HEK293 (cell line): ENCODE measurements at regions not wholly inside any gene's neighbourhood (a gene's known extent, or its start where the extent isn't known, plus 50 kb on each side); places are given as distances from the start of the nearest gene placed in this dataset.

ENCODE experiments used
- CTCF ChIA-PET: fragments of 350-600 bp; formaldehyde crosslinking; extraction: SDS; loops from one replicate; lab custom pipeline; 2021; ENCODE audit warnings: antibody characterized with exemption; lab: Yijun Ruan, JAX
- POLR2A ChIA-PET: fragments of 300-600 bp; formaldehyde crosslinking; extraction: SDS; loops from one replicate; lab custom pipeline; 2020; ENCODE audit warnings: antibody characterized with exemption, inconsistent platforms; lab: Yijun Ruan, JAX
- H3K27ac ChIP-seq: fragments of 200-500 bp; sonication (Bioruptor generic); 2 replicates; pipeline ENCODE4 v1.5.1; 2014; ENCODE audit warnings: low read depth, low read length, control low read depth, inconsistent platforms; ENCODE audit errors: extremely low read depth
- H3K36me3 ChIP-seq, 2 experiments: fragments of 200-500 bp in 1 of 2; sonication (Bioruptor generic) in 1 of 2; 1 replicate in 1 of 2; 2 replicates in 1 of 2; pipeline ENCODE4 v1.5.1; 2014 to 2017; ENCODE audit warnings: inconsistent platforms in 2 of 2, low read length in 2 of 2; ENCODE audit not compliant: control insufficient read depth in 2 of 2, insufficient read depth in 1 of 2
- H3K4me1 ChIP-seq: fragments of 200-500 bp; sonication (Bioruptor generic); 2 replicates; pipeline ENCODE4 v1.5.1; 2014; ENCODE audit warnings: mild to moderate bottlenecking, low read length, inconsistent platforms; ENCODE audit not compliant: control insufficient read depth, insufficient read depth
- H3K4me3 ChIP-seq: 2 replicates; pipeline ENCODE4 v1.5.1; 2011; ENCODE audit warnings: low read depth, mild to moderate bottlenecking, control low read depth, low read length, moderate library complexity
- H3K9me3 ChIP-seq: fragments of 200-500 bp; sonication (Bioruptor generic); 2 replicates; pipeline ENCODE4 v1.5.1; 2014; ENCODE audit warnings: low read depth, low read length, inconsistent platforms; ENCODE audit not compliant: control insufficient read depth, insufficient read depth
- GFI1B ChIP-seq: fragments of 450-650 bp; formaldehyde crosslinking; IDR thresholded peaks from 2 replicates; pipeline ENCODE4 v1.5.1; 2016; ENCODE audit warnings: missing biosample characterization, missing genetic modification characterization
- KLF7 ChIP-seq: fragments of 450-650 bp; formaldehyde crosslinking; IDR thresholded peaks from 2 replicates; pipeline ENCODE4 v1.5.1; 2016; ENCODE audit warnings: missing biosample characterization, missing genetic modification characterization, borderline replicate concordance
- MEIS1 ChIP-seq: sonication (generic); formaldehyde crosslinking; IDR thresholded peaks from 2 replicates; pipeline ENCODE4 v1.8.1; 2022; ENCODE audit warnings: missing genetic modification reagents, mild to moderate bottlenecking, borderline replicate concordance
- OVOL3 ChIP-seq: fragments of 450-650 bp; formaldehyde crosslinking; IDR thresholded peaks from 2 replicates; pipeline ENCODE4 v1.5.1; 2016; ENCODE audit warnings: missing biosample characterization, missing genetic modification characterization
- SP7 ChIP-seq: fragments of 450-650 bp; formaldehyde crosslinking; IDR thresholded peaks from 2 replicates; pipeline ENCODE4 v1.5.1; 2016; ENCODE audit warnings: missing biosample characterization, missing genetic modification characterization
- ZFP3 ChIP-seq: fragments of 450-650 bp; formaldehyde crosslinking; IDR thresholded peaks from 2 replicates; pipeline ENCODE4 v1.5.1; 2016; ENCODE audit warnings: low read depth, missing biosample characterization, missing genetic modification characterization
- ZNF266 ChIP-seq: fragments of 450-650 bp; formaldehyde crosslinking; IDR thresholded peaks from 2 replicates; pipeline ENCODE4 v1.5.1; 2016; ENCODE audit warnings: missing biosample characterization, missing genetic modification characterization, low read depth
- ZNF366 ChIP-seq: fragments of 450-650 bp; formaldehyde crosslinking; conservative IDR thresholded peaks from 2 replicates; pipeline ENCODE4 v1.5.1; 2016; ENCODE audit warnings: missing biosample characterization, missing genetic modification characterization
- ZNF473 ChIP-seq: fragments of 450-650 bp; formaldehyde crosslinking; IDR thresholded peaks from 2 replicates; pipeline ENCODE4 v1.5.1; 2017; ENCODE audit warnings: missing biosample characterization, missing genetic modification characterization
- ZNF555 ChIP-seq: fragments of 450-650 bp; formaldehyde crosslinking; conservative IDR thresholded peaks from 2 replicates; pipeline ENCODE4 v1.5.1; 2017; ENCODE audit warnings: missing biosample characterization, mild to moderate bottlenecking, missing genetic modification characterization, inconsistent platforms
- ZNF645 ChIP-seq: fragments of 450-650 bp; formaldehyde crosslinking; IDR thresholded peaks from 2 replicates; pipeline ENCODE4; 2016; ENCODE audit warnings: missing biosample characterization, missing genetic modification characterization
- ZNF654 ChIP-seq: fragments of 450-650 bp; formaldehyde crosslinking; IDR thresholded peaks from 2 replicates; pipeline ENCODE4 v1.5.1; 2016; ENCODE audit warnings: low read depth, missing biosample characterization, missing genetic modification characterization
- ZSCAN16 ChIP-seq: fragments of 450-650 bp; formaldehyde crosslinking; IDR thresholded peaks from 2 replicates; pipeline ENCODE4 v1.5.1; 2016; ENCODE audit warnings: missing biosample characterization, missing genetic modification characterization
- TF ChIP-seq, protein P1 (sequence below): fragments of 450-650 bp; formaldehyde crosslinking; IDR thresholded peaks from 2 replicates; pipeline ENCODE4 v1.5.1; 2016; ENCODE audit warnings: missing biosample characterization, missing genetic modification characterization

DNA sequence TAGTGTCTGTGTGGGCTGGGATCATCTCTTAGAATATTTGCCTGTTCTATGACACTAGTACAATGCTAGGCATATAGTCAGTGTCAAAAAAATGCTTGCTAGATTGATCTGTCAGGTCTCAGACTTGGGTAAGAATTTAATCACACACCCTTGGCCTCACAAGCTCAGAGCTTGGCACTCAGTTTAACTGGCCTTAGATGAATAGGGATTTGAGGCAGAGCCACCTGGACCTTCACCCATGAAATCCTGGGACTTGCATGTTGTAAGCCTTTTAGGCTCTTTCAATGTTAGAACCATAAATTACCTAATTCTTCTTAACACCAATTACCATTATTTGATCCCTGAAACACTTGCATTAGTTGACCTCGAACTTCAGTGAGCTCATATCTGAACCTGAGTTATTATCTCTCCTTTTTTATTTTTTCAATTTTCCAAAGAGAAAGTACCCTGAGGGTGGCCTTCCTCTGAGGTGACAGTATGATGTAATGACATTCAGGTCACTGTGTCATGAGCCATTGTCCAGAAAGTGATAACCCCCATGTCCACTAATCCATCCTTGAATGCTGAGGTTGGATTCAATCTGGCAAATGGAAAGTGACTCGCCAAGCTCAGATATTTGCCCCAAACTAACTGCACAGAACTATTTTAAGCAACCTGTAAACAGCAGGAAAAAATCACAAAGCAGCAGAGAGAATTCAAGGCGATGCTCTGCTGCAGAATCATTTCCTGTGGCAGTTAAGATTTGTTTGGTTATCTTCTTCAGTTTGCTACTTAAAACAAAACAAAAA lies 615.2 kb upstream of the NR2F2 start:
- Histone ChIP-seq H3K27ac (no peak overlapping the region), H3K4me3 (no peak overlapping the region), H3K4me1 (no peaks in the 10 kb centered on the region), H3K36me3 (no peaks in the 10 kb centered on the region), H3K9me3 (no peaks in the 10 kb centered on the region)
- CTCF ChIA-PET, result no interaction called here
- POLR2A ChIA-PET, result no interaction called here
- TF ChIP-seq GFI1B (tag by site-specific recombination) (no peak), ZNF366 (no peak), ZNF266 (tag by site-specific recombination) (no peak), ZNF654 (tag by site-specific recombination) (no peak), ZNF473 (no peak), SP7 (tag by site-specific recombination) (no peak), ZNF555 (no peak), ZFP3 (tag by site-specific recombination) (no peak), OVOL3 (tag by site-specific recombination) (no peak)
- TF ChIP-seq, protein P1, sequence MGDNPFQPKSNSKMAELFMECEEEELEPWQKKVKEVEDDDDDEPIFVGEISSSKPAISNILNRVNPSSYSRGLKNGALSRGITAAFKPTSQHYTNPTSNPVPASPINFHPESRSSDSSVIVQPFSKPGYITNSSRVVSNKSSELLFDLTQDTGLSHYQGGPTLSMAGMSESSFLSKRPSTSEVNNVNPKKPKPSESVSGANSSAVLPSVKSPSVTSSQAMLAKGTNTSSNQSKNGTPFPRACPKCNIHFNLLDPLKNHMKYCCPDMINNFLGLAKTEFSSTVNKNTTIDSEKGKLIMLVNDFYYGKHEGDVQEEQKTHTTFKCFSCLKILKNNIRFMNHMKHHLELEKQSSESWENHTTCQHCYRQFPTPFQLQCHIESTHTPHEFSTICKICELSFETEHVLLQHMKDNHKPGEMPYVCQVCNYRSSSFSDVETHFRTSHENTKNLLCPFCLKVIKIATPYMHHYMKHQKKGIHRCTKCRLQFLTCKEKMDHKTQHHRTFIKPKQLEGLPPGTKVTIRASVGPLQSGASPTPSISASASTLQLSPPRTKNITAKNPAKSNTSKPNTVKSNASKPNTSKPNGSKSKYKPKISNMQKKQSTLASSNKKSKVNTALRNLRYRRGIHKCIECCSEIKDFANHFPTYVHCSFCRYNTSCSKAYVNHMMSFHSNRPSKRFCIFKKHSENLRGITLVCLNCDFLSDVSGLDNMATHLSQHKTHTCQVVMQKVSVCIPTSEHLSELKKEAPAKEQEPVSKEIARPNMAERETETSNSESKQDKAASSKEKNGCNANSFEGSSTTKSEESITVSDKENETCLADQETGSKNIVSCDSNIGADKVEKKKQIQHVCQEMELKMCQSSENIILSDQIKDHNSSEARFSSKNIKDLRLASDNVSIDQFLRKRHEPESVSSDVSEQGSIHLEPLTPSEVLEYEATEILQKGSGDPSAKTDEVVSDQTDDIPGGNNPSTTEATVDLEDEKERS (tag by site-specific recombination), result no peak

DNA sequence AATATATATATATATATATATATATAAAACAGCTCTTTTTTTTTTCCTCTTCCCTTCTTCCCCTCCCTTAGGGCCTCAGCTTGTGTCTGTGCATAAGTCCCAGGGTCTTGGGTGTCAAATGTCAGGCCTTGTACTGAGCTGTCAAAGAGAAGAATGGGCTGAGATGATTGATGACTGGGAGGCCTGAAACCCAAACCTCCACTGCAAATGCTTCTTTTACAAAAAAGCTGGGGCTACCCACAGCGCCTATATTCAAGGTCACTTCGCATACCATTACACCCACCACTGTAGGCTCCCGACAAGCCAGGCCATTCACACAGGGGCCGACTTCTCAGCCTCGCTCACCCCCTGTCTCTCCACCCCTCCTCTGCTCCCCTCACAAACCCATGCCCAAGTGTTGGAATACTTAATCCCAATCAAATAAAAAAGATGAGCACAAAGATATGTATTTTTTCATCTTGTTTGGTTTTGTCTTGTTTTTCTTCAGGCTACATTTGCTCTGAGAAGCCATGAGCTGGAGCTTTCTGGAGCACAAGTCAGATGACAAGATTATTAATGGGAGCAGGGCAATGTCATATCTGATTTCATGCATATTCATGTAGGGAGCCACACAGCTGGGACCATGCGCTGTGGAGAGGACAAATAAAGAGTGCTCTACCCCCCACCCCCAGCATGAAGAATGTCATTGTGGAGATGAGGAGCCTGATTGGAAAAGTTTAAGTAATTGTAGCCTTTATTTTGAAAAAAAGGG lies 614.4 kb upstream of the NR2F2 start:
- Histone ChIP-seq H3K9me3 (no peaks in the 10 kb centered on the region), H3K4me3 (no peak overlapping the region), H3K27ac (no peak overlapping the region), H3K4me1 (no peaks in the 10 kb centered on the region), H3K36me3 (no peaks in the 10 kb centered on the region)
- POLR2A ChIA-PET, result no interaction called here
- TF ChIP-seq MEIS1 (peak; percentile 87), ZSCAN16 (no peak)
- CTCF ChIA-PET, result no interaction called here

GRCh38 chr15:95716708-95717107 lies 613.8 kb upstream of the NR2F2 start:
- H3K9me3 ChIP-seq, result no peaks in the 10 kb centered on the region
- H3K27ac ChIP-seq, result no peak overlapping the region
- no peaks in the 10 kb centered on the region for H3K36me3 ChIP-seq
- POLR2A ChIA-PET, result no interaction called here
- H3K4me3 ChIP-seq, result no peak overlapping the region
- H3K4me1 ChIP-seq, result no peaks in the 10 kb centered on the region
- TF ChIP-seq KLF7 (tag by site-specific recombination) (no peak), ZNF645 (tag by site-specific recombination) (no peak), ZNF366 (peak; percentile 70)
- CTCF ChIA-PET, result no interaction called here
